ENCODE measurements at regions not wholly inside any gene's neighbourhood (a gene's known extent, or its start where the extent isn't known, plus 50 kb on each side); places are given as distances from the start of the nearest gene placed in this dataset.
"Not testable (repeated sequence)": the region's sequence is repeated elsewhere in the genome, so short reads cannot be mapped to it uniquely, and the experiment has no call there.

DNA sequence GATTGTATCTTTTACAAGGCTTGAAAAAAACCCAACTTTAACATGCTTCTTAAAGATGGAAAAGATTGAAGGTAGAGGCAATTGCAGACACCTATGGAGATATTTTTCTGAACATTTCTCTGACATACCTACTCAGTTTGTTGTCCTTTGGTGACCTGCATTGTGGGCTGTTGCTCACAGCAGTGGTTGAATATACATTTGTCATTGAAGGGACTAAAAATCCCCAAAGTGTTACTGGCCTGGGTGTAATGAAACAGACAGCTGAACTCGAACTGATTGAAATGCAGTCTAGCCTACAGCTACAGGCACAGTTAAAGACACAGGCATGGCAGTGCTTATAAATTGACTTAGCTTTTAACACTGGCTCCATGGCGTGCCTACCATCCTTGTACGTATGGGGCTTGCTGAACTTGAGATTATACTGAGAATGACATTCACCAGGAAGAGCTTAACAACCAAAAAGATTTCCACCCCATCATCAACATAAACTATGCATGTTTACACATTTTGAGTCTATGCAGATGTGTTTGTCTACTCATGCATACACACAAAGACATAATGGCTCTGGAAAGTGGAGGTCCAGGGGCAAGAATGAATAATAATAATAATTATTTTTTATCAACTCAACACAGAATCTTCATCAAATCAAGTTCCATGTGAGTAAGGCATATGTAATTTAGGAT is 83.2 kb upstream of the NOX3 start:
- DNase-seq (ENCODE audit: low read depth in 2 of 2): no peak

DNA sequence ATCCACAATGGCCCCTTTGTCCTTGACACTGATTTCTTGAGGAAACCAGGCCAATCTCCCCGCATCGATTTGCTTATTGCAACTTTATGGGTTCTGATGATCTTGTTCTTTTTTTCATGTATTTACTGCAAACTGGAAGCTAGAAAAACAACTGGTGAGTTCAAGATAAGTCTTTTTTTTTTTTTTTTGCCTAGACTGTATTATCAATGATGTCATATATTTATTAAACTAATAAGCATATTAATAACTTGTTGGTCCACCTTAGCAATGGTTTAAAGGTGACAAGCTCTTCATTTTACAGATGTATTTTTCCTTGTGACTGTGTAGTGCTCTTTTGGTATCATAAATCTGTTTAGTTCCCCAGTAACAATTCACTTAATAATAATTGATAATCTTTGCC is 79.0 kb upstream of the NOX3 start:
- no peak for DNase-seq (ENCODE audit: low read depth in 2 of 2)

DNA sequence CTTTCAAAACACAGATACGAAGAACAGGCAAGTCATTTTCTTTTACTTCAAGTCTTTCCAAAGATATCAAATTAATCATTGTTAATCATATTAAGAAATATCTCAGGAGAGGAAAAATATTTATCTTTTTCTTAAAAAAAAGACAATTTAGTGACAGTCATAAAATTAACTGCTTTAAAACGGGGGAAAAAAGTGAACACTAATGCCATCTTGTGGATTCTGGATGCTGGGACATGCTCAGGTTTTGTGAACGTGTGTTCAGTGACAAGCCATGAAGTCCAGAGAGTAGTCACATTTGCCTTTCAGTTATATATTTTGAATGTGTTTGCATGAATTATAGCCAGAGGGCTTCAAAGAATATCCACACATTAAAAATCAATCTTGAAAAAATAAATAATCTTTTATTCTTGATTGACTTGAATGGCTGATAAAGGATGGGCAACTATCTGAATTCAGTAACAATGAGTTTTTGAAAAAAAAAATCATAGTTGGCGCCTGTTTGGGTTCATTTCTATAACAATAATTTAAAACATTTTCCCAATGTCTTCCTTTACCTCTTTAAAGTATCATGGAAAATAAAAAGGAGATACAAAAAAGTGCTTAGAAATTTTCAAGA is 74.7 kb upstream of the NOX3 start:
- no peak for DNase-seq (ENCODE audit: low read depth in 2 of 2)

DNA sequence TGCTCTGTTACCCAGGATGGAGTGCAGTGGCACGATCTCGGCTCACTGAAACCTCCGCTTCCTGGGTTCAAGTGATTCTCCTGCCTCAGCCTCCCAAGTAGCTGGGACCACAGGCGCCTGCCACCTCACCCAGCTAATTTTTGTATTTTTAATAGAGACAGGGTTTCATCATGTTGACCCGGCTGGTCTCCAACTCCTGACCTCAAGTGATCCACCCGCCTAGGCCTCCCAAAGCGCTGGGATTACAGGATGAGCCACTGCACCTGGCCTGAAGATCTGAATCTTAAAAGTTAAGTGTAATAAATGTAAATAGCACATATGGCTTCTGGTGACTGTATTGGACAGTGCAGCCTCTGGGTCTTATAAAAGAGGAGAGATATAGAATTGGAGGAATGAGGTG is 74.2 kb upstream of the NOX3 start:
- DNase-seq (ENCODE audit: low read depth in 2 of 2): not testable (repeated sequence)

DNA sequence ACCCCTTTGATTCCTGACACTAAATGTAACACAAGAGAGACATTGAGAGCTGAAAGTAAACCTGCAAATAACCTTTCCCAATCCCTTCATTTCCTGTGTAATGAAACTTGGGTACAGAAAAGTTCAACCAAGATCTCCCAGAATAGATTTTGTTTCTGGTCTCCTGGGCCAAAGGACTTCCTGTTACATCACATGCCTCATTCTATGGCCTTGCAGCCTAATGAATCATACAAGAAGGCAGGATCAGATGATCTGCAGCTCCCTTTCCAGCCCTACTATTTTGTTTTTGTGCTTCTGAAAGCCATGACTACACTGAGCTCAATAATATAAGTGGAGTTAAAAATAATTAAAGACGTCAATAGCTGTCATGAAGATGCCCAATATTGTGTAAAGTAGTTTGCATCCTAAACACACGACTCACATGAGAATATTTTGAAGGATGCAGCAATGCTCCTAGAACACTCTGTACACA is 73.4 kb upstream of the NOX3 start:
- DNase-seq (ENCODE audit: low read depth in 2 of 2): no peak

DNA sequence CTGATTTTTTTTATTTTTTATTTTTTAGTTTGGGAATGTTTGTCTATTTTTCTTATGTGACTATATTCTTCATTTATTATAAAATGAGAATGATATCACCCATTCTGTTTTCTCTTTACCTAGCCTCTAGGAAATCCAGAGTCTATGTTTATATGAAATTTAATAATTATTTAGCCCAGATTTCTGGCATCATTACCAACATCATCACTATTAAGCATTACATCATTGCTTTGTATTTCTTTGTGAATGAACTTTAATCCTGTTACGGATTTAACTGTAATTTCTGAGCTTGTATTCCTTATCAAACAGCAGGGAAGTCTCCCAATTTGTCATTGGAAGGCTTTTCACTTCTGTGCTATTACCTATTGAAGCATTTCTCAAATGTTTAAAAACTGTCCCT is 72.7 kb upstream of the NOX3 start:
- DNase-seq (ENCODE audit: low read depth in 2 of 2): no peak

DNA sequence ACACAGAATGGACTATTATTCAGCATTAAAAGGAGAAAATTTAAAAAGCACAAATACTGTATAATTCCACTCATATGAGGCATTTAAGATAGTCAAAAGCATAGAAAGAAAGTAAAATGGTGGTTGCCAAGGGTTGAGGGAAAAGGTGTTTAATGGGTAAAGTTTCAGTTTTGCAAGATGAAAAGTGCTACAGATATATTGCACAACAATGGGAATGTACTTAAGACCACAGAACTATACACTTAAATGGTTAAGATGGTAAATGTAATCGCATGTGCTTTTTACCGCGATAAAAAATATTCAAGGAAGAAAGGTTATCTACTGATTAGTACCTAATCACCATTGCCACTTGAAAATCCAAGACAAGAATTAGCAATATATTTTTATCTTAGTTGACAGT is 71.8 kb upstream of the NOX3 start:
- no peak for DNase-seq (ENCODE audit: low read depth in 2 of 2)

DNA sequence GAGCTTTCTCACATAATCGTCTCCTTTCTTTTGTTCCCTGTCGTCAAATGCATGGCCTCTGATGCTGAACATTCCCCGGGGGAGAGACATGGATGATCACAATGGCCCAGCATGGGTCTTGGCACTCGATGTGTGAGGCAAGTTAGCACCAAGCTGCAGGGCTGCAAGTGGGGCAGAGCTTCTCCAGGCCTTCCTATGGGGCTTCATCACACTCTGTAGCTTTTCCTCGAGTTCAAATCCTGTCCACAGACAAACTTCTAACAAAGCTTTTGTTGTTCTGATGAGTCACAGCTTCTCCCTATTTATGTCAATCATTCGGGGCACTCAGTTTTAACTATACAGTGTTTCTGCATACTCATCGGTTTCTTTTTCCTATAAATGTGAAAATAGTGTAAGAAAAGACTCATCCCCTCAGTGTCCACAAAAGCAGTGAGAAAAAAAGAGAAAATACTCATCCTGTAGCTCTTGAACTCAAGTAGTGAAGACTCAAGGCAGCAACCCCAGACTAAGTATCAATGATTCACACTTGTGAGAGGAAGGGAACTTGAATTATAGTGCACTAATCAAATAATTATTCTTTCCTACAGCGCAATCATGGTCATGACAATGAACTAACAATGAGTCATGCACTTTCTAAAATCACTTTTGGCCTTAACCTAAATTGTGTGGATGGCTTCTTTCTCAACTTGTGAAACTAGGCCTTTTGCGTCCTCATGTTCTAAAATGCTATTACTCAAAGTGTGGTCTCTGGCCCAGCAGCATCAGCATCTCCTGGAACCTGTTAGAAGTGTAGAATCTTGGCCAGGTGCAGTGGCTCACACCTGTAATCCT is 68.4 kb upstream of the NOX3 start:
- peak in 1 of 2 donors; percentile 8 for DNase-seq (ENCODE audit: low read depth in 2 of 2)

DNA sequence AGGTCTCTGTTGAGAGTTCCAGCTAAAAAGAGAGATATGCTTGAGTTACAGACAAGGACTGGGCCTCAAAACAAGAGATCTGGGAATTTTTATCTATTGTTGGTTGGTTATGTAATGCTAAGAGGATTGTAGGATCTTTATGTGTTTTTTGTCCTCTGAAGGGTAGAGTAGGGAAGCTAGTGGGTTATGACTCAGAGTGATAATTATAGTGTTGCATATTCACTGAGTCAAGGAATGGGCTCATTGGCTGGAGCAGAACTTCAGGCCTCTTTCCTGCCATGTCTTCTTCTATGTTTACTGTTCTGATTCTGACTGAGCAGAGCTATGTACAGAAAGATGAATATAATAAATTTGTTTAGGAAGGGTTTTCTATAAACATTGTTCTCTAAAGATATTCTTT is 66.1 kb upstream of the NOX3 start:
- DNase-seq (ENCODE audit: low read depth in 2 of 2): no peak

DNA sequence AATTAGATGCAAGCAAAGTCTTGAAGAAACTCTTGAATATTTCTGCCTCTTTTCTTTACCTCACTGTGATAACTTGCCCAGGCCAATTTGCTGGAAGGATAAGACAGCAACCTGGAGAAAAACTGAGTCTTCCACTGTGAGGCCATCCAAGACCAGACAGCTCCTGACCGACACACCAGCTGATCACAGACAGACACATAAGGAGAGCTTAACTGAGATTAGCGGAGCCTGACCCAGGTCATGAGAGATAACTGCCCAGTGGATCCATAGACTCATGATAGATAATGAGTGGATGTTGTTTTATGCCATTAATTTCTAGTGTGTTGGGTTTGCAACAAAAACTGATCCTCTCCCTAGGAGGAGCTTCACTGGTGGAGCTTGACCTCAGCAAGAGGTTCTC is 64.4 kb upstream of the NOX3 start:
- DNase-seq (ENCODE audit: low read depth in 2 of 2): no peak

DNA sequence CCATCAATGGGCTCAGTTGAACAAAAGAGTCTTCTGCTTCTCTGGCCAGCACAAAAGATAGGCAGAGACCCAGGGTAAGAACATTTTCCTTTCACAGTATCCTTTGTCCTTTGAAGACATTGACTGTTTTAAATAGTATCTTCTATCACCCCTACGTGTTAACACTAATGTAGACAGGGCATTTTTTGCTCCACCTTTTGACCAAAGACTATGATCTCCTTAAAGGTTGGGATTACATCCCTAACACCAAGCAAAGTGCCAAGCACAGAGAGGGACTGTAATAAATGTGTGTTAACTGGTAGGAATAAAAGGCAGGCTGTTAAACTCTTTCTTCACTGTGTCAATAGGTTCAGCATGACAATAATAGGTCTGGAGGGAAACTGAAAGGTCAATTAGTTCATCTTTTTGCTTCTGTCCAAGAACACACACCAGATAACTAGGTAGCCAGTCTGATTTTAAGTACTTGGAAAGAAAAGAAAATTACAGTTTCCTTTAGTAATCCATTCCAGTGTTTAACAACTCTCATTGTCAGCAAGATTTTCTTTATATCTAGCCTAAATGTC is 63.6 kb upstream of the NOX3 start:
- DNase-seq (ENCODE audit: low read depth in 2 of 2): no peak

DNA sequence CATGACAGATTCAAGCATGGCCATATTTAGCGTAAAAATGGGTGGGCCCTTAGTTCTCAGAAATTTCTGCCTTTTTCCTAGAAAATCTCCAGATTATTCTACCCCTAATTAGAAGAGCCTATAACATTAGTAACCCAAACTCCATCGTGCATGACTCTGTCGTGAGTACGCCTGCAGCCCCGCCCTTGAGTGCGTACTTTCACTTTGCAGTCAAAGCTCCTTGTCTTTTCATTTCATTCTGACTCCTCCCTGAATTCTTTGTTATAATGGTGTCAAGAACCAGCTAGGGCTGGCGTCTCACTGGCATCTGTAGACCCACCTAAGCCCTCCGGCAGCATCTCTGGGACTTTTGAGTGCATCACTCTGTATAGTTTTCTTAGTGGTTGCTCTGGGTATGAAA is 61.7 kb upstream of the NOX3 start:
- DNase-seq (ENCODE audit: low read depth in 2 of 2): no peak

DNA sequence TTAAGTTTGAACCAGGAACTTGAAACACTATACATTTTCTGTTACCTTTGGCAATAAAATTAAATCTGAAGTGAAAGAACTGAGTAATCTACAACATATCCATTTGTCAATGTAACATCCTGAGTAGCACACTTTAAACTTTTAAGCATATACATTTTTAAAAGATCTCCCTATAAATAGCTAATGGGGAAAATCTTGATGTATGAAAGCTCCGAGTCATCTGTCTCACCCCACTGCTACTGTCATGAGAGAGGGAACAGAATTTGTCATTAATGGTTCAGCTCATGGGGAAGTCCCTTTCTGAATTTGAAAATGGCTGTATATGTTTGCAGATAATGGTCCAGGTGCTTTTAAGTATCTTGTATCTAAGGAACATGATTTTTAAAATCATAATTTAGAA is 55.2 kb upstream of the NOX3 start:
- no peak for DNase-seq (ENCODE audit: low read depth in 2 of 2)

DNA sequence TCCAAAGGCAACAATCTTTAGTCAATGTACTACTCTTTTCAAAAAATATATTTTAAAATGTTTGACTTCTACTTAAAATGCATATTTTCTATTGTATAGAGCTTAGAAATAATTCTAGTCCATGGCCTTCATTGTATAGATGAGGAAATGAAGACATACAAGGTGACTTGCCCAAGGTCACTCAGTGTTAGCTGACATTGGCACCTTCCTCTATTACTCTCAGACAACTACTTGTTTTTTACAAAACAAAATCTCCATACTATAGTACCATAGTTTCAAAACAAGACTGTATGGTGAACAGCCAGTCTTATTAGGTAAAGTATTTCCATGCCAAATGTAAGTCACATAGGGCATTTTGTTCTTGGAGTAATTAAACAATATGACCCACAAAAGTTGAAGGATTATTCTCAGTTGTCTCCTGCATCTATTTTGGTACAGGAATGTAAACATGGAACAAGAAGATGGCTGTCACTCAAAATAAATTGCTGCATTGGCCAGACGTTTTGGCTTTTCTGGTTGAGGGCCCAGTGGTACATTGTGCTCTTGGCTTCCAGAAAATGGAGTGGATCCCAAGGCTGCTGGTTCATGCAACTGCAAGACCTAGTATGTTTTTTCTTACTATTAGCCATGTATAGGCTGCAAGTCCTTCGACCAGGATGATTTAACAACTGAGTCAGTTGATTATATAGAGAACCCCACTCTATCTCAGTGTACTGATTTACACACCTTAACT is 54.3 kb upstream of the NOX3 start:
- no peak for DNase-seq (ENCODE audit: low read depth in 2 of 2)

DNA sequence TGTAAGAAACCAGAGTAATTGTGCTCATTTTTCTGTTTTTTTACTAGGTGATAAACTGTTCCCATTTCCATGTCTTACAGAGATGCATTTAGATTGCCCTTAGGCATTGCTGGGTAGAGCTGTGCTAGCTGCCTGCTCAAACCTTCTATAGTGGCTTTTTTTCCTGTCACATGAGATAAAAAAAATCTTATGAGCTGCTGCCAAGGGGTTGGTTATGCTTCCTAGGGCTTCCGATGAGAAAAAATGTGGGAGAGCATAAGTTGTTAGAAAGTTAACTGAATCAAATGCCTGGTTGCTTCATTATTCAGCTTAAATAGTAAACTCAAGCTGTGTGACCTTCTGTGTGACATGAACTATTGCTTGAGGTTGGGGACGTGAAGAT is 50.0 kb upstream of the NOX3 start:
- no peak for DNase-seq (ENCODE audit: low read depth in 2 of 2)

Data from activated CD4-positive, alpha-beta T cell treated with anti-CD3 and anti-CD28 coated beads for 24 hours (primary cell).